HCT116 (cell line): ENCODE measurements at regions not wholly inside any gene's neighbourhood (a gene's known extent, or its start where the extent isn't known, plus 50 kb on each side); places are given as distances from the start of the nearest gene placed in this dataset.

ENCODE experiments used
- ATAC-seq: fragments of 200-7000 bp; cut with Tn5 transposase; 2 replicates; pipeline ENCODE4 v1.9.1; 2020; ENCODE audit warnings: mild to moderate bottlenecking, moderate library complexity
- BruUV-seq: library from RNA; stranded (reverse); fragments of 400-500 nt; replicated peaks from 2 replicates; lab custom pipeline; 2021; lab: Mats Ljungman, UMichigan
- CTCF ChIA-PET: fragments of 300-600 bp; sonication (Branson Sonifier 250); formaldehyde crosslinking; loops from one replicate; lab custom pipeline; 2021; ENCODE audit warnings: antibody characterized with exemption; lab: Charles Lee
- POLR2A ChIA-PET: fragments of 300-600, 350-600 bp; sonication (Branson Sonifier 250); formaldehyde crosslinking; loops from one replicate; lab custom pipeline; 2021; ENCODE audit warnings: antibody characterized with exemption; lab: Charles Lee
- RAD21 ChIA-PET, 2 experiments: fragments of 300-600 bp; sonication (Branson Sonifier 250); formaldehyde crosslinking; loops; one replicate each; lab custom pipeline; 2023; ENCODE audit warnings: low total read pairs in 2 of 2; ENCODE audit not compliant: uncharacterized antibody in 2 of 2, unreplicated experiment in 2 of 2, low non-redundant PET in 1 of 2; lab: Charles Lee
- DNase-seq: peaks from one replicate; pipeline ENCODE4 v3.0.0-alpha.2; 2010; ENCODE audit warnings: low read depth, low spot score
- H2AFZ ChIP-seq: fragments of 200-600 bp; shearing (Covaris generic), sonication (generic); 2 replicates; pipeline ENCODE4 v1.6.1; 2017; ENCODE audit warnings: low read depth, mixed run types, mixed read lengths, antibody characterized with exemption, low read length; ENCODE audit not compliant: poor library complexity, severe bottlenecking
- H3K27ac ChIP-seq: 2 replicates; pipeline ENCODE4 v1.5.1; 2012; ENCODE audit warnings: low read depth, low read length
- H3K27me3 ChIP-seq: fragments of 200-600 bp; sonication (generic); 2 replicates; pipeline ENCODE4 v1.6.1; 2016; ENCODE audit warnings: mixed run types, low read length, mixed read lengths; ENCODE audit not compliant: insufficient read depth
- H3K36me3 ChIP-seq, 2 experiments: fragments of 200-500 bp in 1 of 2; fragments of 200-600 bp in 1 of 2; sonication (Bioruptor generic) in 1 of 2; sonication (generic) in 1 of 2; 2 replicates each; pipeline versions ENCODE4 v1.5.1 to v1.6.1; 2014 to 2016; ENCODE audit warnings: low read length in 2 of 2, inconsistent platforms in 1 of 2, mixed read lengths in 1 of 2, mixed run types in 1 of 2; ENCODE audit not compliant: insufficient read depth in 2 of 2, control insufficient read depth in 1 of 2
- H3K4me1 ChIP-seq, 2 experiments: fragments of 200-600 bp in 1 of 2; sonication (generic) in 1 of 2; 2 replicates each; pipeline versions ENCODE4 v1.5.1 to v1.6.1; 2012 to 2017; ENCODE audit warnings: low read length in 2 of 2, inconsistent platforms in 1 of 2, mild to moderate bottlenecking in 1 of 2, mixed read lengths in 1 of 2, mixed run types in 1 of 2, moderate library complexity in 1 of 2; ENCODE audit not compliant: insufficient read depth in 2 of 2, control insufficient read depth in 1 of 2
- H3K4me2 ChIP-seq: fragments of 200-600 bp; sonication (generic); 2 replicates; pipeline ENCODE4 v1.6.1; 2017; ENCODE audit warnings: mixed run types, low read length, mixed read lengths
- H3K4me3 ChIP-seq, 2 experiments: fragments of 200-600 bp in 1 of 2; sonication (generic) in 1 of 2; replicated peaks in 1 of 2; 2 replicates each; pipeline ENCODE4 v1.5.1; 2011 to 2016; ENCODE audit warnings: low read length in 2 of 2, control low read depth in 1 of 2, low read depth in 1 of 2, mild to moderate bottlenecking in 1 of 2, mixed read lengths in 1 of 2, mixed run types in 1 of 2
- H3K79me2 ChIP-seq: fragments of 200-600 bp; sonication (generic); 2 replicates; pipeline ENCODE4 v1.6.1; 2017; ENCODE audit warnings: mild to moderate bottlenecking, mixed run types, low read length, moderate library complexity, mixed read lengths; ENCODE audit not compliant: insufficient read depth
- H3K9ac ChIP-seq: fragments of 200-600 bp; sonication (generic); 2 replicates; pipeline ENCODE4 v1.6.1; 2016; ENCODE audit warnings: low read length, mixed read lengths
- H3K9me2 ChIP-seq: fragments of 200-600 bp; sonication (generic), shearing (Covaris generic); 2 replicates; pipeline ENCODE4 v1.6.1; 2017; ENCODE audit warnings: mixed run types, mild to moderate bottlenecking, moderate library complexity; ENCODE audit not compliant: insufficient read depth
- H3K9me3 ChIP-seq, 2 experiments: fragments of 200-500 bp in 1 of 2; fragments of 200-600 bp in 1 of 2; sonication (Bioruptor generic) in 1 of 2; sonication (generic) in 1 of 2; 2 replicates each; pipeline ENCODE4 v1.6.1; 2014 to 2017; ENCODE audit warnings: low read length in 2 of 2, mixed read lengths in 2 of 2, inconsistent platforms in 1 of 2, low read depth in 1 of 2, mild to moderate bottlenecking in 1 of 2, mixed run types in 1 of 2, moderate library complexity in 1 of 2; ENCODE audit not compliant: control insufficient read depth in 1 of 2, insufficient read depth in 1 of 2
- H4K20me1 ChIP-seq: fragments of 200-600 bp; sonication (generic), shearing (Covaris generic); 2 replicates; pipeline ENCODE4 v1.6.1; 2017; ENCODE audit warnings: mixed run types, mild to moderate bottlenecking, moderate library complexity; ENCODE audit not compliant: insufficient read depth
- EGR1 ChIP-seq: IDR thresholded peaks from 2 replicates; pipeline ENCODE4 v1.6.1; 2012; ENCODE audit warnings: low read depth
- FOSL1 ChIP-seq: IDR thresholded peaks from 2 replicates; pipeline ENCODE4 v1.6.1; 2012; ENCODE audit warnings: low read depth
- POLR2AphosphoS5 ChIP-seq: IDR thresholded peaks from 2 replicates; pipeline ENCODE4 v1.6.1; 2011; ENCODE audit warnings: mild to moderate bottlenecking, low read depth, low read length, moderate library complexity
- SP1 ChIP-seq: IDR thresholded peaks from 2 replicates; pipeline ENCODE4 v1.6.1; 2012; ENCODE audit warnings: low read depth
- intact Hi-C: fragments of 100-400 bp; cut with micrococcal nuclease; formaldehyde crosslinking; loops from 2 replicates; pipeline ENCODE4 v1.10.0; 2022

DNA sequence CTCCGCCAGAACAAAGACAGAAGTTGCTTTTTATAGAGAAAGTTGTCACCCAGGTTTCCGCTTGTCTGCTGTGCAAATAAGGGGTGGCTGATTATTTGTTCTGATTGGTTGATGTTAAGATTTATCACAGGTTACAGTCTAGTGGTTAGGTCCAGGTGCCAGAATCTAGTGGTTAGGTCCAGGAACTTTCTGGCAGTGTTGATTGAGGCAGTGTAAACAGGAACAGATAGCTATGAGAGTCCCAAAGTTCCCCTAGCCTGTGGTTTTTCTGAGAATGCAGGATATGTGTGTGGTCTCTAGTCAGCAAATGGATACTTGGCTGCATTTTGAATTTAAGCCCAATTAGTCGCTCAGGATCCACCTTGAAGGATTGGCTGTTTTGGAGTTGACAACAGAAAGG, 148.0 kb downstream of the TMEM200A start:
- no peak overlapping the region for H3K4me2 ChIP-seq
- no TSS peak for BruUV-seq
- no peaks in the 10 kb centered on the region for H3K9me3 ChIP-seq
- no peaks in the 10 kb centered on the region for H3K9me2 ChIP-seq
- H3K27ac ChIP-seq = no peak overlapping the region
- H3K4me3 ChIP-seq = no peak overlapping the region
- no peaks in the 10 kb centered on the region for H3K27me3 ChIP-seq
- H3K79me2 ChIP-seq = no peaks in the 10 kb centered on the region
- no peak overlapping the region for H2AFZ ChIP-seq
- no peaks in the 10 kb centered on the region for H4K20me1 ChIP-seq
- no peak for TF ChIP-seq FOSL1
- DNase-seq (no peak), ATAC-seq (no peak)
- H3K9ac ChIP-seq = no peak overlapping the region
- intact Hi-C loops = no loop called here
- H3K36me3 ChIP-seq = 0 out of 4 replicates have a peak, but pooled peaks cover 0 to 4% of the 10 kb centered on the region in 2 experiments
- H3K4me1 ChIP-seq = peaks cover 3 to 27% of the 10 kb centered on the region in 2 experiments; a peak in 3 of 4 replicates
- RAD21 ChIA-PET = no interaction called here
- CTCF ChIA-PET = no interaction called here
- POLR2A ChIA-PET = no interaction called here

- POLR2A ChIA-PET = no interaction called here
- intact Hi-C loops = no loop called here
- H3K9ac ChIP-seq = no peak overlapping the region
- no peaks in the 10 kb centered on the region for H3K27me3 ChIP-seq
- H2AFZ ChIP-seq = no peak overlapping the region
- no peak for DNase-seq
- no peak overlapping the region for H3K4me2 ChIP-seq
- H3K79me2 ChIP-seq = no peaks in the 10 kb centered on the region
- no peak overlapping the region for H3K27ac ChIP-seq
- RAD21 ChIA-PET = no interaction called here
- H3K36me3 ChIP-seq = 0 out of 4 replicates have a peak, but pooled peaks cover 0 to 4% of the 10 kb centered on the region in 2 experiments
- H4K20me1 ChIP-seq = no peaks in the 10 kb centered on the region
- CTCF ChIA-PET = no interaction called here
- no TSS peak for BruUV-seq
- no peak for ATAC-seq
- H3K9me2 ChIP-seq = no peaks in the 10 kb centered on the region
- H3K9me3 ChIP-seq = no peaks in the 10 kb centered on the region
- TF ChIP-seq SP1 (no peak), POLR2AphosphoS5 (no peak), EGR1 (no peak)
- H3K4me1 ChIP-seq = peaks cover 3 to 27% of the 10 kb centered on the region in 2 experiments; a peak in 3 of 4 replicates
- no peak overlapping the region for H3K4me3 ChIP-seq
These were observed 148.9 kb downstream of the TMEM200A start for GRCh38 chr6:130514712-130515111.
